ENCODE measurements at regions not wholly inside any gene's neighbourhood (a gene's known extent, or its start where the extent isn't known, plus 50 kb on each side); places are given as distances from the start of the nearest gene placed in this dataset.

DNA sequence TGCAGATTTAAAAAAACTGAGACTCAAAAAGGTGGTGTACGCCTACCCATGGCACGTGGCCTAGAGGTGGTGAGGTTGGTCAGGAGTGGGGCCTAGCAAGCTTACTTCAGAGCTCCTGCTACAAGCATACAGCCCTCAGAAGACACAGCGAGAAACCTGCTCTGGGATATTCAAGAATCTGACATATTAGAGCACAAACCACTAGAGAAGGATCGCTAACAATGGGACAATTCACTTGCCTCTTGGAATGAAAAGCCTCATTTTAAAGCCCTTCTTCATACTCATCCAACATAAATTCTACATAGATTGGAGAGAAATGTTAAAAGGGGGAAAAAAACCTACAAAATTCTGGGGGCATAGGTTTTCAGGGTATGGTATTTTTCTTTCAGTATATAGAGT is 118.0 kb upstream of the ARHGEF3 start:
- no peaks in the 10 kb centered on the region for H3K27me3 ChIP-seq
- H3K36me3 ChIP-seq, result no peaks in the 10 kb centered on the region
- H3K4me3 ChIP-seq, result no peak overlapping the region
- WGBS, 2 donors, result 94 to 96% methylated on average over 4 of the region's 4 CpGs
- intact Hi-C loops (cut with DNase I), result no loop called here
- TF ChIP-seq, protein P1, sequence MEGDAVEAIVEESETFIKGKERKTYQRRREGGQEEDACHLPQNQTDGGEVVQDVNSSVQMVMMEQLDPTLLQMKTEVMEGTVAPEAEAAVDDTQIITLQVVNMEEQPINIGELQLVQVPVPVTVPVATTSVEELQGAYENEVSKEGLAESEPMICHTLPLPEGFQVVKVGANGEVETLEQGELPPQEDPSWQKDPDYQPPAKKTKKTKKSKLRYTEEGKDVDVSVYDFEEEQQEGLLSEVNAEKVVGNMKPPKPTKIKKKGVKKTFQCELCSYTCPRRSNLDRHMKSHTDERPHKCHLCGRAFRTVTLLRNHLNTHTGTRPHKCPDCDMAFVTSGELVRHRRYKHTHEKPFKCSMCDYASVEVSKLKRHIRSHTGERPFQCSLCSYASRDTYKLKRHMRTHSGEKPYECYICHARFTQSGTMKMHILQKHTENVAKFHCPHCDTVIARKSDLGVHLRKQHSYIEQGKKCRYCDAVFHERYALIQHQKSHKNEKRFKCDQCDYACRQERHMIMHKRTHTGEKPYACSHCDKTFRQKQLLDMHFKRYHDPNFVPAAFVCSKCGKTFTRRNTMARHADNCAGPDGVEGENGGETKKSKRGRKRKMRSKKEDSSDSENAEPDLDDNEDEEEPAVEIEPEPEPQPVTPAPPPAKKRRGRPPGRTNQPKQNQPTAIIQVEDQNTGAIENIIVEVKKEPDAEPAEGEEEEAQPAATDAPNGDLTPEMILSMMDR (IDR thresholded peaks at IDR 0.05), result no peak
- no peak for FAIRE-seq
- no peaks in the 10 kb centered on the region for H3K9me3 ChIP-seq
- no peak for DNase-seq
- H3K27ac ChIP-seq, result no peak overlapping the region
- peaks cover 0 to 14% (median 4%) of the 10 kb centered on the region in 3 donors for H3K4me1 ChIP-seq
- no peak for ATAC-seq

DNA sequence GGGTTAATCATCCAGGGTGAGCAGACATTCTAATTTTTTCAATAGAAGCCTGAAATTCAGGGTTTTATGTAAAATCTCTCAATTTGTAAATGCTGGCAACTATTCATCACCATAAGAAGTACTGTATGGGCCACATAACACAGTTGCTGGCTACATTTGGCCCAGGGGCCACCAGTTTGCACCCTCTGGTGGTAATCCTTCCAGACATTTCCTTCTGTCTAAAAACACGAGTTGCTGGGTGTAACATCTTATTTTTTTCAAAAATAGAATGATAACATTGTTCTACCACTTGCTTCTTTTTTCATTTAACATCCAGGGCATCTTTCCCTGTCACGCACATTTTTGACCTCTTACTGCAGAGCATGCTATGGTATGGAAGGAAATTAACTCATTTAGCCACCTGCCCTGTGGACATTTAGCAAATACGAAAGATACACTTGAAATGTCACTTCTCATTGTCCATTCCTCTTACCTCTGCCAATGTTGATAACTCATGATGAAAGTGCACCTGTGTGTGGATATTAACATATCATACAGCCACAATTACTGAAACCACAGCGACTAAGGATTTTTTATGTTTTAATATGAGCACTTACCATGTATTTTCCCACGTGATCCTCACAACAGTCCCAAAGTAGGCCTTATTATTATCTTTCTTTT is 117.5 kb upstream of the ARHGEF3 start:
- Histone ChIP-seq H3K4me1 (peaks cover 0 to 14% (median 3%) of the 10 kb centered on the region in 3 donors), H3K9me3 (no peaks in the 10 kb centered on the region), H3K27ac (no peak overlapping the region), H3K27me3 (no peaks in the 10 kb centered on the region), H3K36me3 (no peaks in the 10 kb centered on the region), H3K4me3 (no peak overlapping the region)
- 73 to 74% methylated on average over 5 of the region's 5 CpGs for WGBS, 2 donors
- FAIRE-seq (no peak), ATAC-seq (no peak), DNase-seq (no peak)
- intact Hi-C loops (cut with DNase I), result no loop called here
- TF ChIP-seq, protein P1 (IDR thresholded peaks at IDR 0.05), result no peak

DNA sequence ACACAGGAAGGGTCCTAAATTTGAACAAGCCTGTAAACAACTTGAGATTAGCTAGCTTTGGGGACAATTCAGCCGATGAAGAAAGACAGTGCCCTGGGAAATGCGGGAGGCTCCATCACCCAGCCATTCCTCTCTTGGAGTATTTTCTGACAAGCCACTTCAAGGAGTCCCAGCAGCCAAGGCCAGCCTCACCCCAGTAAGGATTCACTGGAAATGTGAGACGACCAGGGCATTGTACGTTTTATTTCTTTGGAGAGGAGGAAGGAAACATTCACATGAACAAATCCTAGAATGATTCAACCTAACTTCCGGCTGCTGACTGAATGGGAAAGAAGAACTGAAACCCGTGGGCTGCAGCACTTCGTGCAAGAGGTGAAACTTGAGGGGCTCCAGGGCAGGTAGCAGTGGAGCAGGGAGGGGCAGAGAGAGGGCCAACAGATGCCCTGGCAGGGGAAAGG is 116.4 kb upstream of the ARHGEF3 start:
- H3K36me3 ChIP-seq, result no peaks in the 10 kb centered on the region
- intact Hi-C loops (cut with DNase I), result no loop called here
- no peak overlapping the region for H3K27ac ChIP-seq
- no peak for ATAC-seq
- H3K4me3 ChIP-seq, result no peak overlapping the region
- WGBS, 2 donors, result 75 to 86% methylated on average over 7 of the region's 7 CpGs
- peaks cover 0 to 5% (median 0%) of the 10 kb centered on the region in 3 donors for H3K4me1 ChIP-seq
- H3K27me3 ChIP-seq, result no peaks in the 10 kb centered on the region
- H3K9me3 ChIP-seq, result no peaks in the 10 kb centered on the region
- TF ChIP-seq, protein P1 (IDR thresholded peaks at IDR 0.05), result no peak
- no peak for FAIRE-seq
- no peak for DNase-seq

DNA sequence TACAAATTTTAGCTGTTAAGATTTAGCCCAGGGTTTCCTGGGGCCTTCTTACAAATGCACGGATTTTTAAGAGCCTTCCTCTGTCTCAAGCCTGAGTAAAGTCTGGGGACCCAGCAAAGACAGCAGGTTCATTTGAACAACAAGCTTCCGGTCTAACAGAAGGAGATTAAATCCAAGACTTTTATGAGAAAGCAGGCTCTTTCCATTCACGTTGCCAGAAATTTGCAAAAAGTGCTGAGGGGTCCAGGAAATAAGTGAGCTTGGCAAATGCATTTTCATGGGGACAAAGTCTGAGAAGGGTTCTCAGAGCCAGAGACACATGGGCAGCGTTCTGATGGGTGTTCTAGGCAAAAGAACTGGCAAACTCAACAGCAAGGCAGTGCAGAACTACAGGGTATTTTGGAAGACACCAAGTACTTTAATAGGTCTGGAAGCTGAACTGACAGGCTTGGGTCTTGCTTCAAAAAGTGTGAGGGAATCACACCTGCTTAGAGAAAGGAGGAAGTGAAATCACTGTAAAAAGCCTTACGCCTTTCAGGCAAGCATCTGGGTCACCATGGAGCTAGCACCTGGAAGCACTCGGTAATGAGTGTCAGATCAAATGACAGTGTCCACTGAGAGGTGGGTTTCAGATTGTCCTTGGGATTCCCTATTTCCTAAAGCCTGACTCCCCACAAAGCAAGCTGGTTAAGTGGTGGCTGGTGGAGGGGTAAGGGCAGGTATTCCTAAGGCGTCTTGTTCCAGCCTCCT is 115.8 kb upstream of the ARHGEF3 start:
- no peak for DNase-seq
- 81 to 82% methylated on average over 7 of the region's 7 CpGs for WGBS, 2 donors
- FAIRE-seq, result no peak
- Histone ChIP-seq H3K4me3 (no peak overlapping the region), H3K27me3 (no peaks in the 10 kb centered on the region), H3K27ac (no peak overlapping the region), H3K4me1 (peaks cover 0 to 3% (median 0%) of the 10 kb centered on the region in 3 donors), H3K9me3 (no peaks in the 10 kb centered on the region), H3K36me3 (no peaks in the 10 kb centered on the region)
- TF ChIP-seq, protein P1 (IDR thresholded peaks at IDR 0.05), result no peak
- intact Hi-C loops (cut with DNase I), result no loop called here
- no peak for ATAC-seq
